ENCODE measurements at regions not wholly inside any gene's neighbourhood (a gene's known extent, or its start where the extent isn't known, plus 50 kb on each side); places are given as distances from the start of the nearest gene placed in this dataset.

DNA sequence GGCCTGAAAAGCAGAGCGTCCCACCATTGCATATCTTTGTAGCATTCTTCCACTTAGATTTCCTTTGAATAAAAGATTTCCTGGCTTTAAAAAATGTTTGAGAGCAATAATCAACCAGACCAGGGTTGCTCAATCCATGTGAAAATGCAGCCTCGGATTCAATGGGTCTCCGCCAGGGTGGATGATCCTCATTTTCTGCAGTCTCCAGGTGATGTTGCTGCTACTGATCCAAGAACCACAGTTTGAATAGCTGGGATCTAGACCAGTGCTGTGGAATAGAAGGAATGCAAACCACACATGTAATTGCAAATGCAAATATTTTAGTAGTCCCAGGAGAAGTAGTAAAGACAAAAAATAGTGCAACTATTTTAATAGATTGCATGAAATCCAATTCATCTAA lies 317.6 kb downstream of the IRX1 start:
- Histone ChIP-seq H3K14ac (ENCODE audit: insufficient read depth, low read length) (no peak overlapping the region), H2AFZ (ENCODE audit: low read length) (no peak overlapping the region), H3K79me1 (ENCODE audit: insufficient read depth, low read depth, low read length, poor library complexity, severe bottlenecking) (no peaks in the 10 kb centered on the region), H2AK5ac (ENCODE audit: insufficient read length, low read length) (no peak overlapping the region), H3K9me3 (ENCODE audit: control insufficient read depth, low read depth, low read length) (no peaks in the 10 kb centered on the region), H4K8ac (replicated peaks; ENCODE audit: insufficient read length, low read depth, low read length) (no peak overlapping the region), H3K23ac (ENCODE audit: insufficient read length, low read depth, low read length) (no peak overlapping the region), H4K91ac (ENCODE audit: insufficient read length, low read depth, low read length) (no peak overlapping the region), H3K18ac (ENCODE audit: insufficient read length, low read depth, low read length) (no peak overlapping the region), H2BK12ac (ENCODE audit: insufficient read length, low read depth, low read length) (no peak overlapping the region), H2BK20ac (ENCODE audit: low read depth, low read length, poor library complexity, severe bottlenecking) (no peak overlapping the region), H3K27ac (ENCODE audit: insufficient read length, low read depth, low read length) (no peak overlapping the region), H3K4ac (ENCODE audit: low read depth, low read length) (no peak overlapping the region), H3K9ac (ENCODE audit: extremely low read depth, insufficient read length, low read length) (no peak overlapping the region), H3K56ac (ENCODE audit: insufficient read length, low read depth, low read length) (no peak overlapping the region), H4K20me1 (ENCODE audit: control insufficient read depth, insufficient read depth, insufficient read length) (no peaks in the 10 kb centered on the region), H2BK15ac (ENCODE audit: low read depth, low read length) (no peak overlapping the region), H3K4me2 (ENCODE audit: insufficient read depth, insufficient read length, low read length) (no peak overlapping the region), H3K27me3 (ENCODE audit: insufficient read depth, low read length) (no peaks in the 10 kb centered on the region), H3K79me2 (ENCODE audit: insufficient read depth, low read length) (no peaks in the 10 kb centered on the region), H3K4me1 (ENCODE audit: insufficient read depth, low read length) (no peaks in the 10 kb centered on the region), H3T11ph (ENCODE audit: low read length) (no peak overlapping the region), H2BK5ac (ENCODE audit: insufficient read length, low read length) (no peak overlapping the region), H3K23me2 (ENCODE audit: insufficient read length, low read depth, low read length, poor library complexity, severe bottlenecking) (peaks cover 2% of the 10 kb centered on the region), H2BK120ac (ENCODE audit: low read depth, low read length, poor library complexity, severe bottlenecking) (no peak overlapping the region), H4K5ac (ENCODE audit: insufficient read length, low read depth, low read length) (no peak overlapping the region)
- Mint-ChIP-seq H3K9me3 (peaks cover 0 to 6% of the 10 kb centered on the region in 2 experiments; a peak in 4 of 5 replicates), H3K4me1 (no peaks in the 10 kb centered on the region), H3K27ac (no peak overlapping the region), H3K4me3 (no peak overlapping the region), H3K36me3 (ENCODE audit: insufficient read depth in 1 of 3, low read depth in 3 of 3) (peaks cover 0 to 5% (median 0%) of the 10 kb centered on the region in 3 experiments; a peak in 2 of 7 replicates), H3K27me3 (ENCODE audit: low read depth) (peaks cover 6% of the 10 kb centered on the region; the same call in 1 of the 2 replicates)
- WGBS (ENCODE audit: extremely low coverage, insufficient read length, low lambda C conversion rate), result no CpG with 5 or more reads among the region's 3 CpGs
- TF ChIP-seq, protein P1, sequence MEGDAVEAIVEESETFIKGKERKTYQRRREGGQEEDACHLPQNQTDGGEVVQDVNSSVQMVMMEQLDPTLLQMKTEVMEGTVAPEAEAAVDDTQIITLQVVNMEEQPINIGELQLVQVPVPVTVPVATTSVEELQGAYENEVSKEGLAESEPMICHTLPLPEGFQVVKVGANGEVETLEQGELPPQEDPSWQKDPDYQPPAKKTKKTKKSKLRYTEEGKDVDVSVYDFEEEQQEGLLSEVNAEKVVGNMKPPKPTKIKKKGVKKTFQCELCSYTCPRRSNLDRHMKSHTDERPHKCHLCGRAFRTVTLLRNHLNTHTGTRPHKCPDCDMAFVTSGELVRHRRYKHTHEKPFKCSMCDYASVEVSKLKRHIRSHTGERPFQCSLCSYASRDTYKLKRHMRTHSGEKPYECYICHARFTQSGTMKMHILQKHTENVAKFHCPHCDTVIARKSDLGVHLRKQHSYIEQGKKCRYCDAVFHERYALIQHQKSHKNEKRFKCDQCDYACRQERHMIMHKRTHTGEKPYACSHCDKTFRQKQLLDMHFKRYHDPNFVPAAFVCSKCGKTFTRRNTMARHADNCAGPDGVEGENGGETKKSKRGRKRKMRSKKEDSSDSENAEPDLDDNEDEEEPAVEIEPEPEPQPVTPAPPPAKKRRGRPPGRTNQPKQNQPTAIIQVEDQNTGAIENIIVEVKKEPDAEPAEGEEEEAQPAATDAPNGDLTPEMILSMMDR (conservative IDR thresholded peaks at IDR 0.05), result no peak
- DNase-seq, result no peak

Data from H9 (cell line).